ENCODE measurements at regions not wholly inside any gene's neighbourhood (a gene's known extent, or its start where the extent isn't known, plus 50 kb on each side); places are given as distances from the start of the nearest gene placed in this dataset.
"Not testable (repeated sequence)": the region's sequence is repeated elsewhere in the genome, so short reads cannot be mapped to it uniquely, and the experiment has no call there.

GRCh38 chr5:72588640-72589039, 81.4 kb upstream of the ZNF366 start:
- DNase-seq (ENCODE audit: low spot score), result no peak

GRCh38 chr5:72587661-72588308, 80.6 kb upstream of the ZNF366 start:
- DNase-seq (ENCODE audit: low spot score), result no peak

GRCh38 chr5:72586788-72587530, 79.7 kb upstream of the ZNF366 start:
- DNase-seq (ENCODE audit: low spot score), result no peak

GRCh38 chr5:72584466-72584865, 77.3 kb upstream of the ZNF366 start:
- no peak for DNase-seq (ENCODE audit: low spot score)

- DNase-seq (ENCODE audit: low spot score), result not testable (repeated sequence)
Measured at GRCh38 chr5:72579290-72579689, 72.1 kb upstream of the ZNF366 start.

GRCh38 chr5:72572236-72572765, 65.1 kb upstream of the ZNF366 start:
- no peak for DNase-seq (ENCODE audit: low spot score)

GRCh38 chr5:72569408-72569944, 62.3 kb upstream of the ZNF366 start:
- DNase-seq (ENCODE audit: low spot score), result no peak

- DNase-seq (ENCODE audit: low spot score), result no peak
Measured at GRCh38 chr5:72566746-72567145, 59.5 kb upstream of the ZNF366 start.

- no peak for DNase-seq (ENCODE audit: low spot score)
Measured at GRCh38 chr5:72565513-72566289, 58.5 kb upstream of the ZNF366 start.

- no peak for DNase-seq (ENCODE audit: low spot score)
Measured at GRCh38 chr5:72562717-72563116, 55.5 kb upstream of the ZNF366 start.

- no peak for DNase-seq (ENCODE audit: low spot score)
Measured at GRCh38 chr5:72561148-72561972, 54.1 kb upstream of the ZNF366 start.

- DNase-seq (ENCODE audit: low spot score), result no peak
Measured at GRCh38 chr5:72559866-72560766, 52.9 kb upstream of the ZNF366 start.

- no peak for DNase-seq (ENCODE audit: low spot score)
Measured at GRCh38 chr5:72558383-72558782, 51.2 kb upstream of the ZNF366 start.

GRCh38 chr5:72558046-72558336, 50.8 kb upstream of the ZNF366 start:
- no peak for DNase-seq (ENCODE audit: low spot score)

GRCh38 chr5:72557167-72558045, 50.2 kb upstream of the ZNF366 start:
- DNase-seq (ENCODE audit: low spot score), result no peak

All from germinal center (tissue), 1 donor.